Esophagus muscularis mucosa (tissue), 4 donors: ENCODE measurements at regions not wholly inside any gene's neighbourhood (a gene's known extent, or its start where the extent isn't known, plus 50 kb on each side); places are given as distances from the start of the nearest gene placed in this dataset.

Experiments used
- EP300 ChIP-seq: sonication (generic); formaldehyde crosslinking; IDR thresholded peaks from one replicate; pipeline ENCODE4 v1.6.1; 2017; ENCODE audit warnings: antibody characterized with exemption
- POLR2A ChIP-seq: fragments of 450-650 bp; IDR thresholded peaks from one replicate; pipeline ENCODE4 v1.6.1; 2017; ENCODE audit warnings: antibody characterized with exemption, moderate library complexity, mild to moderate bottlenecking, low read depth
- POLR2AphosphoS5 ChIP-seq, 2 donors: sonication (generic); formaldehyde crosslinking; IDR thresholded peaks; one replicate each; pipeline ENCODE4 v1.6.1; 2017; ENCODE audit warnings: antibody characterized with exemption in 2 of 2
- TF ChIP-seq, protein P1 (sequence below), 3 experiments: fragments of 200-600 bp in 2 of 3; fragments of 450-650 bp in 1 of 3; sonication (generic) in 2 of 3; IDR thresholded peaks; one replicate each; pipeline ENCODE4 v1.5.1; 2017 to 2019; ENCODE audit warnings: antibody characterized with exemption in 3 of 3, mild to moderate bottlenecking in 2 of 3, moderate library complexity in 1 of 3

DNA sequence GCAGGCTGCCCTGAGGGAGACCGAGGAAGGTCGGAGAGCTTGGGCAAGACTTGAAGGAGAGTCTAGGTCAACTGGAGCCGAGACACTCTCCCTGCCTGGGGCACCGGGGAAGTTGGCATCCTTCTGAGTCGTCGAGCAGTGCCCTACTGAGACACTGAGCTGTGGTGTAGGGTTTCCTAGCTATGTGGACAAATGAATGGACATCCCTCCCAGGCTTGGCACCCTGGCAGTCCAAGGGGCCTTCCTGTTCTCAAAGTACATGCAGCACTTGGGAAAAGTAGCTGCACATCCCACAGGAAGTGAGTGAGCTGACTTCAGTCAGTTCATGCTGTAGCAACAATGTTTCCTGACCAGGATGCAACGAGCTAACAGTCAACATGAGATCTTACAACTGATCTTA is 57.2 kb upstream of the INPP5A start:
- TF ChIP-seq, protein P1, sequence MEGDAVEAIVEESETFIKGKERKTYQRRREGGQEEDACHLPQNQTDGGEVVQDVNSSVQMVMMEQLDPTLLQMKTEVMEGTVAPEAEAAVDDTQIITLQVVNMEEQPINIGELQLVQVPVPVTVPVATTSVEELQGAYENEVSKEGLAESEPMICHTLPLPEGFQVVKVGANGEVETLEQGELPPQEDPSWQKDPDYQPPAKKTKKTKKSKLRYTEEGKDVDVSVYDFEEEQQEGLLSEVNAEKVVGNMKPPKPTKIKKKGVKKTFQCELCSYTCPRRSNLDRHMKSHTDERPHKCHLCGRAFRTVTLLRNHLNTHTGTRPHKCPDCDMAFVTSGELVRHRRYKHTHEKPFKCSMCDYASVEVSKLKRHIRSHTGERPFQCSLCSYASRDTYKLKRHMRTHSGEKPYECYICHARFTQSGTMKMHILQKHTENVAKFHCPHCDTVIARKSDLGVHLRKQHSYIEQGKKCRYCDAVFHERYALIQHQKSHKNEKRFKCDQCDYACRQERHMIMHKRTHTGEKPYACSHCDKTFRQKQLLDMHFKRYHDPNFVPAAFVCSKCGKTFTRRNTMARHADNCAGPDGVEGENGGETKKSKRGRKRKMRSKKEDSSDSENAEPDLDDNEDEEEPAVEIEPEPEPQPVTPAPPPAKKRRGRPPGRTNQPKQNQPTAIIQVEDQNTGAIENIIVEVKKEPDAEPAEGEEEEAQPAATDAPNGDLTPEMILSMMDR (IDR thresholded peaks at IDR 0.05), result no peak
- no peak for TF ChIP-seq POLR2A
- TF ChIP-seq POLR2AphosphoS5 (IDR thresholded peaks at IDR 0.05), result no peak
- no peak for TF ChIP-seq EP300
